ENCODE measurements at regions not wholly inside any gene's neighbourhood (a gene's known extent, or its start where the extent isn't known, plus 50 kb on each side); places are given as distances from the start of the nearest gene placed in this dataset.

DNA sequence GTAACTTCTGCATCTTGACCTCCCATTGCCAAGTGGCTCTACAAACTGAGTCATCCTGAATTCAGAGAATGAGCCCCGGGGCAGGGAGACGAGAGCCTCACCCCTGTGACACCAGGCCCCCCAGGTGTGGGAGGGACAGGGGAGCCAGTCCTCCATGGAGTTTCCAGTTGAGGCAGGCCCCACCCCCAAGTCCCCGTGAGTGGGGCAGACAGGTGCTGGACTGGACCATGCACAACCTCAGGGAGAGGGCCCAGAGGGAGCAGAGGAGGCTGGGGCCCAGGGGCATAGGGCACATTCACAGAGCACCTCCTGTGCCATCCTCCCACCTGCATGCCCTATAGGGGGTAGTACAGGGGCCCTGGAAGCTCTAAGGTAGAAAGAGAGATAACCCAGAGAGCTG lies 180.8 kb downstream of the BRD1 start:
- Histone ChIP-seq H3K4me3 (no peak overlapping the region), H3K9me3 (replicated peaks in 1 of 3) (no peaks in the 10 kb centered on the region), H3K27ac (no peak overlapping the region), H3K36me3 (replicated peaks in 1 of 2) (no peaks in the 10 kb centered on the region), H3K4me1 (replicated peaks in 1 of 2) (no peaks in the 10 kb centered on the region), H3K27me3 (peaks cover 4% of the 10 kb centered on the region)
- intact Hi-C loops (cut with DNase I), result no loop called here
- TF ChIP-seq POLR2A (IDR thresholded peaks at IDR 0.05) (no peak), CTCF (IDR thresholded peaks at IDR 0.05) (no peak)
- no peak for DNase-seq
- 71 to 92% (median 82%) methylated on average over 2 to 3 of the region's 3 CpGs for WGBS, 4 donors

DNA sequence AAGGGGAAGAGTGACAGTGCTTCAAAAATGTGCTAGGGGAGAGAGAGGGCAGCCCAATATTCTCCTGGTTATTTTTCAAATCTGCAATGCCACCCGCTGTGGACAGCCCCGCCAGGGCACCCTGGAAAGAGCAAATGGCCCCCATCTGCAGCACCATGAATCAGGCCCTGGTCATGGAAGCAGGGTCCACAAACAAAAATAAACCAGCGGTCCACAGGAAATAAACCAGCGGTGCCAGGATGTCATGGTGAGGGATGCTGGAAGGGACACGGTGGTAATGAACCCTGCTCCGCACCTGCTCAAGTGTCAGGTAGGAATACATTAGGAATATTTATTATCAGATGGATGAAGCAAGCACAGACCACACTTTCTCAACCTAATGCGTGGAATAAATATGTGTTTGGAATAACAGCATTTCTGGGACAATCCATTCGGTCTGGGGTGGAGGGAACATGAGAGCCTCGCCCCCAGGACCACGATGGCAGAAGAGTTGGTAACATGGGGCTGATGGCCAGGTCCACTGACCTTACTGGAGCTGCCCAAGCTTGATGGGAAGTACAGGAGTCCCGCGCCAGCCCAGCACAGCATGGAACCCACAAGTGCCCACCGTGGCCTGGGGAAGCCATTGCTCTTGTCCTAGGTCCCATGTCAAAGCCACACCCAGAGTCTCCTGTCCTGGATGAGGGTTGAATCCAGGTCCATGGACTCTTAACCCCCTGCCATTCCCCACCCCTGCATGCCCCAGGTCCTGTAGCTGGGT lies 181.7 kb downstream of the BRD1 start:
- H3K4me3 ChIP-seq, result no peak overlapping the region
- no peaks in the 10 kb centered on the region for H3K36me3 ChIP-seq (replicated peaks in 1 of 2)
- 88 to 95% (median 88%) methylated on average over 10 to 13 of the region's 13 CpGs for WGBS, 4 donors
- peaks cover 4% of the 10 kb centered on the region for H3K27me3 ChIP-seq
- DNase-seq, result no peak
- no peaks in the 10 kb centered on the region for H3K4me1 ChIP-seq (replicated peaks in 1 of 2)
- H3K9me3 ChIP-seq (replicated peaks in 1 of 3), result no peaks in the 10 kb centered on the region
- TF ChIP-seq POLR2A (IDR thresholded peaks at IDR 0.05) (no peak), CTCF (IDR thresholded peaks at IDR 0.05) (no peak)
- no peak overlapping the region for H3K27ac ChIP-seq
- intact Hi-C loops (cut with DNase I), result no loop called here

- H3K27me3 ChIP-seq, result peaks cover 4% of the 10 kb centered on the region
- no peaks in the 10 kb centered on the region for H3K9me3 ChIP-seq (replicated peaks in 1 of 3)
- no peak for TF ChIP-seq CTCF (IDR thresholded peaks at IDR 0.05)
- H3K36me3 ChIP-seq (replicated peaks in 1 of 2), result no peaks in the 10 kb centered on the region
- no peak overlapping the region for H3K27ac ChIP-seq
- no peak overlapping the region for H3K4me3 ChIP-seq
- WGBS, 4 donors, result 82 to 96% (median 91%) methylated on average over 3 of the region's 3 CpGs
- H3K4me1 ChIP-seq (replicated peaks in 1 of 2), result no peaks in the 10 kb centered on the region
- intact Hi-C loops (cut with DNase I), result no loop called here
- no peak for DNase-seq
Measured at GRCh38 chr22:49645257-49645656, 182.4 kb downstream of the BRD1 start.

DNA sequence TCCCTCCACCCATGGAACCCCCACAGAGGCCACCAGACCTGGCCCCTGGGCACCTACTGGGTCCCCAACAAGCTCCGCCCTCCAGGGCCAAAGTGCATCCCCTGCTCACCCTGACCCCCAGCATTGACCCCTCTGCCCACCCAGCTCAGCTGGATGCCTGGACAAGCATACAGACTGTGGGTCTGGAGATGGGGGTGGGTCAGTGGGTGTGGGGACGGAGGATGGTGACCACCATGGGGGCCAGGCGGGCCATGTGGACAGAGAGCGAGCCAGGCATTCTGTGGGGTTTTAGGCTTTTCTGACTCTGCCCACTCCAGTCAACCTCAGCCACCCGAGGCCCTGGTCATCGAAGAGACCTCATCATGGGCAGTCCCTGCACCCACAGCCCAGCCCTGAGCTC lies 183.7 kb downstream of the BRD1 start:
- intact Hi-C loops (cut with DNase I), result no loop called here
- no peak for DNase-seq
- no peaks in the 10 kb centered on the region for H3K4me1 ChIP-seq (replicated peaks in 1 of 2)
- TF ChIP-seq POLR2A (IDR thresholded peaks at IDR 0.05) (no peak), CTCF (IDR thresholded peaks at IDR 0.05) (no peak)
- H3K27ac ChIP-seq, result no peak overlapping the region
- 85 to 95% (median 92%) methylated on average over 5 to 6 of the region's 6 CpGs for WGBS, 4 donors
- H3K4me3 ChIP-seq, result no peak overlapping the region
- no peaks in the 10 kb centered on the region for H3K9me3 ChIP-seq (replicated peaks in 1 of 3)
- no peaks in the 10 kb centered on the region for H3K36me3 ChIP-seq (replicated peaks in 1 of 2)
- H3K27me3 ChIP-seq, result no peaks in the 10 kb centered on the region

Data from adrenal gland (tissue), 9 donors.